BJ (cell line): ENCODE measurements at regions not wholly inside any gene's neighbourhood (a gene's known extent, or its start where the extent isn't known, plus 50 kb on each side); places are given as distances from the start of the nearest gene placed in this dataset.

ENCODE experiments used
- CTCF ChIA-PET: fragments of 350-600 bp; formaldehyde crosslinking; extraction: SDS; loops from one replicate; lab custom pipeline; 2021; ENCODE audit warnings: antibody characterized with exemption, inconsistent platforms; lab: Yijun Ruan, JAX
- POLR2A ChIA-PET: fragments of 300-600 bp; sonication (Branson Sonifier 250); formaldehyde crosslinking; extraction: SDS; loops from one replicate; lab custom pipeline; 2021; ENCODE audit warnings: antibody characterized with exemption; lab: Charles Lee
- DNase-seq: peaks from one replicate; pipeline ENCODE4 v3.0.0-alpha.2; 2011; ENCODE audit warnings: low read depth
- H3K27me3 ChIP-seq: 2 replicates; pipeline ENCODE4 v1.6.0; 2011; ENCODE audit warnings: low read length; ENCODE audit not compliant: control insufficient read depth, insufficient read depth
- H3K36me3 ChIP-seq: 2 replicates; pipeline ENCODE4 v1.5.1; 2011; ENCODE audit warnings: low read length; ENCODE audit not compliant: control insufficient read depth, insufficient read depth
- H3K4me3 ChIP-seq: 2 replicates; pipeline ENCODE4 v1.5.1; 2011; ENCODE audit warnings: low read depth, mild to moderate bottlenecking, control low read depth, low read length
- CTCF ChIP-seq: IDR thresholded peaks from 2 replicates; pipeline ENCODE4 v1.5.1; 2011; ENCODE audit warnings: low read depth, mild to moderate bottlenecking, control low read depth, inconsistent platforms, low read length, moderate library complexity; ENCODE audit not compliant: insufficient read depth

- POLR2A ChIA-PET = no interaction called here
- Histone ChIP-seq H3K4me3 (no peak overlapping the region), H3K36me3 (no peaks in the 10 kb centered on the region), H3K27me3 (no peaks in the 10 kb centered on the region)
- DNase-seq = no peak
- no peak for TF ChIP-seq CTCF
- CTCF ChIA-PET = no interaction called here
Observed at GRCh38 chr21:20667931-20668330, 330.3 kb upstream of the NCAM2 start.

- H3K4me3 ChIP-seq = no peak overlapping the region
- H3K36me3 ChIP-seq = no peaks in the 10 kb centered on the region
- ChIA-PET POLR2A (no interaction called here), CTCF (no interaction called here)
- H3K27me3 ChIP-seq = no peaks in the 10 kb centered on the region
- TF ChIP-seq CTCF = no peak
- DNase-seq = no peak
Observed at GRCh38 chr21:20685475-20685874, 312.7 kb upstream of the NCAM2 start.

DNA sequence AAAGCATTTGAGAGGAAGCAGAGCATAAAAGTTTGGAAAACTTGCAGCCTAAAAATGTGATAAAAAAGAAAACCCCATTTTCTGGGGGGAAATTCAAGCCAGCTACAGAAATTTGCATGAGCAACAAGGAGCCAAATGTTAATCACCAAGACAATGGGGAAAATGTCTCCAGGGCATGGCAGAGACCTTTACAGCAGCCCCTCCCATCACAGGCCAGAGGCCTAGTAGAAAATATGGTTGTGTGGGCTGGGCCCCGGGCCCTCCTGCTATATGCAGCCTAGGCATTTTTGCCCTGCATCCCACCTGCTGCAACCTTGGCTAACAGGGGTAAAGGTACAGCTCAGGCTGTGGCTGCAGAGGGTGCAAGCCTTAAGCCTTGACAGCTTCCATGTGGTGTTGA lies 299.6 kb upstream of the NCAM2 start:
- CTCF ChIA-PET = no interaction called here
- TF ChIP-seq CTCF = no peak
- DNase-seq = no peak

GRCh38 chr21:20701235-20701634 lies 297.0 kb upstream of the NCAM2 start:
- POLR2A ChIA-PET = no interaction called here
- TF ChIP-seq CTCF = no peak
- no peaks in the 10 kb centered on the region for H3K36me3 ChIP-seq
- no peak for DNase-seq
- no peak overlapping the region for H3K4me3 ChIP-seq
- no peaks in the 10 kb centered on the region for H3K27me3 ChIP-seq
- CTCF ChIA-PET = no interaction called here

More for the DNA sequence above, 299.6 kb upstream of the NCAM2 start:
- POLR2A ChIA-PET = no interaction called here
- Histone ChIP-seq H3K27me3 (no peaks in the 10 kb centered on the region), H3K36me3 (no peaks in the 10 kb centered on the region), H3K4me3 (no peak overlapping the region)

DNA sequence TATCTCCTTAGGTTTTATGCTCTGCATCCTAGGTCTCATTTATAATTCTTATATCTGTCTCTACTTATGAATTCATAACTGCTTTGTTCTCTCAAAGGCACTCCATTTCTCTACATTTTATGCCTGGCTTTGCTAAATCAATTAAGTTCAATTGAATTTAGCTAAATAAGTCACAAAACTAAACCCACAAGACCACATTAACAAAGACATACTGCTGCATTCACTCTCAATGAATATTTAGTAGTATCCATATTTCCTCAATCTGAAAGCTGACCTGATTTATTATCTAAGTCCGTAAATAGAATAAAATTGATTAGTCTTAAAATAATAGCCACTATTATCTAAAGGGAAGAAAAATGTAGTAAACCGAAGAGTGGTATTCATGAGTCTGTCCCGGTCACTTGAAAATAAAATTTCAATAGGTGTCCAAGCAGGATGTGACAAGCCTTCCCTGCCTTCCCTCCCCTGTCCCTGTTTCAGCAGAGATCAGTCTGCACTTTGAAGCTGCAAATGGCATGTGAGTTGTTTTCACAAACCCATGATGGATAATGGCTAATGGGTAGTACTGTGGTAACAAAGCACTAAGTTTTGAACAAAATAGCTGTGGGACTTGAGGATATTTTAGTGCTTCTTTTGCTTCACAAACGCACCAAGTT lies 295.0 kb upstream of the NCAM2 start:
- no peak for DNase-seq
- Histone ChIP-seq H3K36me3 (no peaks in the 10 kb centered on the region), H3K4me3 (no peak overlapping the region), H3K27me3 (no peaks in the 10 kb centered on the region)
- POLR2A ChIA-PET = no interaction called here
- no peak for TF ChIP-seq CTCF
- CTCF ChIA-PET = no interaction called here
